RWPE2 (cell line): ENCODE measurements at regions not wholly inside any gene's neighbourhood (a gene's known extent, or its start where the extent isn't known, plus 50 kb on each side); places are given as distances from the start of the nearest gene placed in this dataset.
"Not testable (repeated sequence)": the region's sequence is repeated elsewhere in the genome, so short reads cannot be mapped to it uniquely, and the experiment has no call there.

Source experiments
- ATAC-seq: fragments of 200-7000 bp; cut with Tn5 transposase; 3 replicates; pipeline ENCODE4 v1.9.1; 2021; ENCODE audit warnings: low read depth
- DNase-seq: peaks from one replicate; pipeline ENCODE4 v3.0.0-alpha.2; 2020; ENCODE audit warnings: low spot score
- H3K27ac ChIP-seq: fragments of 450-650 bp; 2 replicates; pipeline ENCODE4 v1.5.1; 2017; ENCODE audit warnings: mild to moderate bottlenecking; ENCODE audit not compliant: poor library complexity, severe bottlenecking
- H3K27me3 ChIP-seq: fragments of 250-450 bp; sonication (Bioruptor Pico); 2 replicates; pipeline ENCODE4 v1.5.1; 2021; ENCODE audit warnings: mild to moderate bottlenecking, moderate library complexity; ENCODE audit not compliant: insufficient read depth, poor library complexity, severe bottlenecking
- H3K36me3 ChIP-seq: fragments of 250-450 bp; sonication (Bioruptor Pico); 2 replicates; pipeline ENCODE4 v1.5.1; 2020; ENCODE audit warnings: low read depth, mild to moderate bottlenecking, moderate library complexity
- H3K4me1 ChIP-seq: fragments of 250-450 bp; sonication (Bioruptor Pico); 2 replicates; pipeline ENCODE4 v1.5.1; 2021; ENCODE audit warnings: mild to moderate bottlenecking, moderate library complexity; ENCODE audit not compliant: insufficient read depth, poor library complexity, severe bottlenecking
- H3K4me3 ChIP-seq: fragments of 250-450 bp; sonication (Bioruptor Pico); 2 replicates; pipeline ENCODE4 v1.5.1; 2021; ENCODE audit warnings: mild to moderate bottlenecking, moderate library complexity; ENCODE audit not compliant: severe bottlenecking
- H3K9me3 ChIP-seq: fragments of 250-450 bp; sonication (Bioruptor Pico); 2 replicates; pipeline ENCODE4 v1.5.1; 2021; ENCODE audit warnings: mild to moderate bottlenecking, moderate library complexity; ENCODE audit not compliant: severe bottlenecking
- CTCF ChIP-seq: fragments of 450-650 bp; IDR thresholded peaks from one replicate; pipeline ENCODE4 v1.5.1; 2017; ENCODE audit warnings: mild to moderate bottlenecking, moderate library complexity; ENCODE audit not compliant: poor library complexity, severe bottlenecking

GRCh38 chr4:126907389-126907788, 725.4 kb upstream of the INTU start:
- ATAC-seq (no peak), DNase-seq (no peak)
- Histone ChIP-seq H3K27ac (no peak overlapping the region), H3K36me3 (no peaks in the 10 kb centered on the region), H3K4me1 (peaks cover 4% of the 10 kb centered on the region), H3K9me3 (no peaks in the 10 kb centered on the region), H3K4me3 (no peak overlapping the region), H3K27me3 (no peaks in the 10 kb centered on the region)
- TF ChIP-seq CTCF = no peak

GRCh38 chr4:126916049-126916625, 716.6 kb upstream of the INTU start:
- TF ChIP-seq CTCF = no peak
- H3K4me1 ChIP-seq = no peaks in the 10 kb centered on the region
- ATAC-seq (no peak), DNase-seq (no peak)
- H3K36me3 ChIP-seq = no peaks in the 10 kb centered on the region
- no peak overlapping the region for H3K27ac ChIP-seq
- no peaks in the 10 kb centered on the region for H3K27me3 ChIP-seq
- H3K9me3 ChIP-seq = no peaks in the 10 kb centered on the region
- H3K4me3 ChIP-seq = no peak overlapping the region

- ATAC-seq (no peak), DNase-seq (no peak)
- no peak overlapping the region for H3K4me3 ChIP-seq
- no peaks in the 10 kb centered on the region for H3K27me3 ChIP-seq
- no peaks in the 10 kb centered on the region for H3K36me3 ChIP-seq
- H3K27ac ChIP-seq = no peak overlapping the region
- no peaks in the 10 kb centered on the region for H3K4me1 ChIP-seq
- no peaks in the 10 kb centered on the region for H3K9me3 ChIP-seq
- no peak for TF ChIP-seq CTCF
These were observed 716.1 kb upstream of the INTU start for GRCh38 chr4:126916626-126917140.

GRCh38 chr4:126922328-126922938, 710.3 kb upstream of the INTU start:
- DNase-seq, H3K36me3 ChIP-seq, H3K9me3 ChIP-seq, ATAC-seq, H3K4me3 ChIP-seq, H3K27ac ChIP-seq, H3K4me1 ChIP-seq, H3K27me3 ChIP-seq: not testable (repeated sequence)

GRCh38 chr4:126924237-126924636, 708.5 kb upstream of the INTU start:
- H3K27ac ChIP-seq = no peak overlapping the region
- no peaks in the 10 kb centered on the region for H3K36me3 ChIP-seq
- DNase-seq (no peak), ATAC-seq (no peak)
- no peaks in the 10 kb centered on the region for H3K9me3 ChIP-seq
- no peaks in the 10 kb centered on the region for H3K27me3 ChIP-seq
- H3K4me3 ChIP-seq = no peak overlapping the region
- no peaks in the 10 kb centered on the region for H3K4me1 ChIP-seq
- no peak for TF ChIP-seq CTCF

- not testable (repeated sequence) for H3K27me3 ChIP-seq, H3K36me3 ChIP-seq, ATAC-seq, H3K4me1 ChIP-seq, H3K27ac ChIP-seq, H3K4me3 ChIP-seq, DNase-seq, H3K9me3 ChIP-seq
These were observed 702.7 kb upstream of the INTU start for GRCh38 chr4:126930059-126930458.
